HepG2 (cell line): ENCODE measurements at regions not wholly inside any gene's neighbourhood (a gene's known extent, or its start where the extent isn't known, plus 50 kb on each side); places are given as distances from the start of the nearest gene placed in this dataset.

Experiments used
- ATAC-seq: fragments of 200-7000 bp; cut with Tn5 transposase; 3 replicates; pipeline ENCODE4 v1.9.1; 2020; ENCODE audit warnings: mild to moderate bottlenecking, moderate library complexity
- BruUV-seq: library from RNA; stranded (reverse); fragments of 400-500 nt; replicated peaks from 2 replicates; lab custom pipeline; 2021; lab: Mats Ljungman, UMichigan
- CTCF ChIA-PET: fragments of 300-600 bp; formaldehyde crosslinking; extraction: SDS; loops from one replicate; lab custom pipeline; 2021; ENCODE audit warnings: low total read pairs, inconsistent platforms, low intra/inter-chr PET ratio; lab: Yijun Ruan, JAX
- POLR2A ChIA-PET: fragments of 350-600 bp; sonication (Branson Sonifier 250); formaldehyde crosslinking; loops from one replicate; lab custom pipeline; 2020; ENCODE audit warnings: antibody characterized with exemption, inconsistent platforms; lab: Yijun Ruan, JAX
- DNase-seq: peaks from one replicate; pipeline ENCODE4 v3.0.0-alpha.2; 2015; ENCODE audit warnings: low spot score
- FAIRE-seq: peaks from 3 replicates; lab custom pipeline; 2011; peaks lifted over from hg19 to GRCh38; lab: Jason Lieb, UNC
- H2AFZ ChIP-seq: one replicate; pipeline ENCODE4 v1.6.1; 2011; ENCODE audit warnings: low read length, inconsistent platforms
- H3K27ac ChIP-seq: fragments of 300-600 bp; 3 replicates; pipeline ENCODE4 v1.8.0; 2011; ENCODE audit warnings: mixed run types, mild to moderate bottlenecking, mixed read lengths, low read length, inconsistent platforms; ENCODE audit not compliant: insufficient read depth; ENCODE audit errors: extremely low read length
- H3K27me3 ChIP-seq, 2 experiments: fragments of 200-600 bp in 1 of 2; 2 replicates in 1 of 2; 3 replicates in 1 of 2; pipeline versions ENCODE4 v1.6.0 to v1.8.0; 2011; ENCODE audit warnings: low read length in 2 of 2, mild to moderate bottlenecking in 2 of 2, moderate library complexity in 2 of 2, inconsistent platforms in 1 of 2; ENCODE audit not compliant: insufficient read depth in 2 of 2, control insufficient read depth in 1 of 2
- H3K36me3 ChIP-seq, 2 experiments: fragments of 200-600 bp in 1 of 2; replicated peaks in 1 of 2; 2 replicates in 1 of 2; 3 replicates in 1 of 2; pipeline versions ENCODE4 v1.5.1 to v1.8.0; 2011; ENCODE audit warnings: low read length in 2 of 2, inconsistent platforms in 1 of 2; ENCODE audit not compliant: insufficient read depth in 2 of 2, control insufficient read depth in 1 of 2
- H3K4me1 ChIP-seq: 2 replicates; pipeline ENCODE4 v1.5.1; 2012; ENCODE audit warnings: low read length, inconsistent platforms; ENCODE audit not compliant: insufficient read depth
- H3K4me2 ChIP-seq: 2 replicates; pipeline ENCODE4 v1.6.0; 2011; ENCODE audit warnings: low read depth, low read length, inconsistent platforms
- H3K4me3 ChIP-seq, 3 experiments: fragments of 200-600 bp in 1 of 3; sonication (generic), shearing (Covaris generic) in 1 of 3; replicated peaks in 1 of 3; 2 replicates each; pipeline ENCODE4 v1.5.1; 2011 to 2016; ENCODE audit warnings: low read length in 3 of 3, inconsistent platforms in 2 of 3, low read depth in 2 of 3, mild to moderate bottlenecking in 2 of 3, control low read depth in 1 of 3, mixed read lengths in 1 of 3; ENCODE audit not compliant: insufficient read depth in 1 of 3
- H3K79me2 ChIP-seq: one replicate; pipeline ENCODE4 v1.6.1; 2011; ENCODE audit warnings: low read length, inconsistent platforms; ENCODE audit not compliant: insufficient read depth
- H3K9ac ChIP-seq: 2 replicates; pipeline ENCODE4 v1.6.0; 2011; ENCODE audit warnings: mild to moderate bottlenecking, low read depth, low read length, inconsistent platforms; ENCODE audit not compliant: insufficient read depth
- H3K9me3 ChIP-seq: 2 replicates; pipeline ENCODE4 v1.5.1; 2012; ENCODE audit warnings: mild to moderate bottlenecking, low read length
- H4K20me1 ChIP-seq: 2 replicates; pipeline ENCODE4 v1.6.0; 2011; ENCODE audit warnings: inconsistent platforms, mild to moderate bottlenecking, low read length, moderate library complexity; ENCODE audit not compliant: insufficient read depth
- CSRNP2 ChIP-seq: sonication (generic); formaldehyde crosslinking; conservative IDR thresholded peaks from 2 replicates; pipeline ENCODE4 v1.8.0; 2022; ENCODE audit warnings: low read depth, missing genetic modification reagents
- DMAP1 ChIP-seq: IDR thresholded peaks from 2 replicates; pipeline ENCODE4 v1.6.1; 2016
- NR2F6 ChIP-seq, 2 experiments: IDR thresholded peaks; 2 replicates each; pipeline ENCODE4 v1.6.1; 2016; ENCODE audit warnings: antibody characterized with exemption in 1 of 2, mild to moderate bottlenecking in 1 of 2
- RBM22 ChIP-seq: fragments of 200-400 bp; formaldehyde crosslinking; optimal IDR thresholded peaks from 2 replicates; pipeline ENCODE3; 2017; ENCODE audit warnings: mild to moderate bottlenecking, low read length, moderate library complexity
- ZNF101 ChIP-seq: sonication (generic); formaldehyde crosslinking; IDR thresholded peaks from 2 replicates; pipeline ENCODE4 v1.4.0; 2020; ENCODE audit warnings: mild to moderate bottlenecking, low read depth, missing genetic modification reagents, borderline replicate concordance
- ZNF558 ChIP-seq: sonication (generic); formaldehyde crosslinking; IDR thresholded peaks from 2 replicates; pipeline ENCODE4 v1.9.0; 2022; ENCODE audit warnings: mild to moderate bottlenecking, missing genetic modification reagents, borderline replicate concordance
- ZNF768 ChIP-seq: sonication (generic); formaldehyde crosslinking; IDR thresholded peaks from 2 replicates; pipeline ENCODE4 v1.4.0; 2020; ENCODE audit warnings: missing genetic modification reagents
- WGBS: methylation state at CpG from one replicate; pipeline ENCODE4 v1.1.6; 2017; ENCODE audit warnings: low lambda C conversion rate; 5-methylcytosine and 5-hydroxymethylcytosine counted together
- in situ Hi-C: cut with HindIII; loops from 2 replicates; pipeline ENCODE4 v1.10.0; 2017; ENCODE audit warnings: low pct_unique_long_range_greater_than_20kb; ENCODE audit not compliant: extremely low pct_ligation_motif_present
- intact Hi-C: fragments of 100-400 bp; cut with micrococcal nuclease; formaldehyde crosslinking; loops from one replicate; pipeline ENCODE4 v1.10.0; 2022; ENCODE audit not compliant: unreplicated experiment

- no peak overlapping the region for H3K9ac ChIP-seq
- H3K36me3 ChIP-seq = no peaks in the 10 kb centered on the region
- DNase-seq = no peak
- H3K27me3 ChIP-seq = peaks cover 6 to 38% of the 10 kb centered on the region in 2 experiments; a peak in 4 of 5 replicates
- no peak overlapping the region for H2AFZ ChIP-seq
- POLR2A ChIA-PET = no interaction called here
- intact Hi-C loops (no loop called here), in situ Hi-C loops (no loop called here)
- no peak for FAIRE-seq
- WGBS = 15% methylated on average over 5 of the region's 5 CpGs
- ATAC-seq = no peak
- CTCF ChIA-PET = no interaction called here
- no peak overlapping the region for H3K4me3 ChIP-seq
- no peaks in the 10 kb centered on the region for H4K20me1 ChIP-seq
- no peaks in the 10 kb centered on the region for H3K4me1 ChIP-seq
- no TSS peak for BruUV-seq
- no peaks in the 10 kb centered on the region for H3K9me3 ChIP-seq
- H3K4me2 ChIP-seq = no peak overlapping the region
- no peak for TF ChIP-seq ZNF558
- no peak for TF ChIP-seq NR2F6 (IDR thresholded peaks at IDR 0.05)
- no peak for TF ChIP-seq NR2F6 (CRISPR knock-in tag; IDR thresholded peaks at IDR 0.05)
- no peak for TF ChIP-seq ZNF101 (CRISPR knock-in tag)
- no peak for TF ChIP-seq RBM22
- no peak for TF ChIP-seq ZNF768 (CRISPR knock-in tag)
- no peak for TF ChIP-seq CSRNP2 (CRISPR knock-in tag)
- TF ChIP-seq DMAP1 (CRISPR knock-in tag) = no peak
- TF ChIP-seq, all 625 proteins: peak for 0
- no peak overlapping the region for H3K27ac ChIP-seq
- no peaks in the 10 kb centered on the region for H3K79me2 ChIP-seq
Observed at GRCh38 chr12:131550121-131550520, 160.8 kb upstream of the SFSWAP start.
